ENCODE measurements at regions not wholly inside any gene's neighbourhood (a gene's known extent, or its start where the extent isn't known, plus 50 kb on each side); places are given as distances from the start of the nearest gene placed in this dataset.
"Not testable (repeated sequence)": the region's sequence is repeated elsewhere in the genome, so short reads cannot be mapped to it uniquely, and the experiment has no call there.

DNA sequence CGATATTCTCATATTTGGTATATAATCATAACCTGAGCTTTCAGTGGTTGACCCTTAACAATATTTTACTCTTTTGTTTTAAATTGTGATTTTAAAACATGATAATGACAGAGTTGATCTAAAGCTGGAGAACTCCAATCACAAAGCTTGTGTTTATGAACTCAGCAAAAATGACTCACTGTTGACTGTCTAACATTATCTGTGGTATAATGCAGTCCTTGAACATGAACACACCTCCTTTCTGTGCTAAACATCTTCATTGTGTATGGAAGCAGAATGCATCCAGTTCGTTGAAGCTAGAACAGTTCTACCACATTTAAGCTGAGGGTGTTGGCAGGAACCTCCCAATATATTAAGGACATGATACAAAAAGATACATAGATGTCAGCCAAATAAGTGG is 1030.2 kb upstream of the SEMA6A start:
- DNase-seq = no peak
- Histone ChIP-seq H3K27ac (no peak overlapping the region), H3K4me1 (no peaks in the 10 kb centered on the region), H3K9me3 (no peaks in the 10 kb centered on the region), H3K4me3 (no peak overlapping the region), H3K27me3 (no peaks in the 10 kb centered on the region), H3K36me3 (no peaks in the 10 kb centered on the region)
- TF ChIP-seq, protein P1, sequence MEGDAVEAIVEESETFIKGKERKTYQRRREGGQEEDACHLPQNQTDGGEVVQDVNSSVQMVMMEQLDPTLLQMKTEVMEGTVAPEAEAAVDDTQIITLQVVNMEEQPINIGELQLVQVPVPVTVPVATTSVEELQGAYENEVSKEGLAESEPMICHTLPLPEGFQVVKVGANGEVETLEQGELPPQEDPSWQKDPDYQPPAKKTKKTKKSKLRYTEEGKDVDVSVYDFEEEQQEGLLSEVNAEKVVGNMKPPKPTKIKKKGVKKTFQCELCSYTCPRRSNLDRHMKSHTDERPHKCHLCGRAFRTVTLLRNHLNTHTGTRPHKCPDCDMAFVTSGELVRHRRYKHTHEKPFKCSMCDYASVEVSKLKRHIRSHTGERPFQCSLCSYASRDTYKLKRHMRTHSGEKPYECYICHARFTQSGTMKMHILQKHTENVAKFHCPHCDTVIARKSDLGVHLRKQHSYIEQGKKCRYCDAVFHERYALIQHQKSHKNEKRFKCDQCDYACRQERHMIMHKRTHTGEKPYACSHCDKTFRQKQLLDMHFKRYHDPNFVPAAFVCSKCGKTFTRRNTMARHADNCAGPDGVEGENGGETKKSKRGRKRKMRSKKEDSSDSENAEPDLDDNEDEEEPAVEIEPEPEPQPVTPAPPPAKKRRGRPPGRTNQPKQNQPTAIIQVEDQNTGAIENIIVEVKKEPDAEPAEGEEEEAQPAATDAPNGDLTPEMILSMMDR (IDR thresholded peaks at IDR 0.05) = no peak
- no peak for TF ChIP-seq POLR2A (IDR thresholded peaks at IDR 0.05)

DNA sequence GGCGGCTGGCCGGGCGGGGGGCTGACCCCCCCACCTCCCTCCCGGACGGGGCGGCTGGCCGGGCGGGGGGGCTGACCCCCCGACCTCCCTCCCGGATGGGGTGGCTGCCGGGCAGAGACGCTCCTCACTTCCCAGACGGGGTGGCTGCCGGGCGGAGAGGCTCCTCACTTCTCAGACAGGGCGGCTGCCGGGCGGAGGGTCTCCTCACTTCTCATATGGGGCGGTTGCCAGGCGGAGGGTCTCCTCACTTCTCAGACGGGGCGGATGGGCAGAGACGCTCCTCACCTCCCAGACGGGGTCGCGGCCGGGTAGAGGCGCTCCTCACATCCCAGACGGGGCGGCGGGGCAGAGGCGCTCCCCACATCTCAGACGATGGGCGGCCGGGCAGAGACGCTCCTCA is 1025.2 kb upstream of the SEMA6A start:
- H3K27me3 ChIP-seq, H3K4me1 ChIP-seq, H3K27ac ChIP-seq, H3K4me3 ChIP-seq, H3K36me3 ChIP-seq, H3K9me3 ChIP-seq, DNase-seq: not testable (repeated sequence)

DNA sequence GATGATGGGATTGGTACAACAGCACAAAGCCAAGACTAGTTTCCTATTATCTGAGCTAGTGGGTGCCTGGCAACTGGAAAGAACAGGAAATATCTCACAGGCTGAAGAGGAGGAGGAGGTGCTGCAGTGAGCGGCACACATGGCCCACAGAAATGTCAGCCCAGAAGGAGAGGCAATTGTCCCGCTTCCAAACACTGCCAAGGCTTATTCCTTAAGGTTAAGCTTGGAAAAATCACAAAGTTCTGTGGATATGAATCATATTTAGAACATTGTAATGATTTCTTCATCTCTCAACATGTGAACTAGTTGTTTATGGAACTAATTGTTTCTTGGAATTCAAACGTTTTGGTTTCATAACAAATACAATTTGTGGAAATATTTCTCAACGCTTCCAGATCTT is 1019.5 kb upstream of the SEMA6A start:
- Histone ChIP-seq H3K27ac (no peak overlapping the region), H3K9me3 (no peaks in the 10 kb centered on the region), H3K4me1 (no peaks in the 10 kb centered on the region), H3K4me3 (no peak overlapping the region), H3K27me3 (no peaks in the 10 kb centered on the region), H3K36me3 (no peaks in the 10 kb centered on the region)
- peak in 1 of 3 donors; percentile 45 for DNase-seq
- TF ChIP-seq POLR2A (IDR thresholded peaks at IDR 0.05) = no peak
- TF ChIP-seq, protein P1 (IDR thresholded peaks at IDR 0.05) = no peak

DNA sequence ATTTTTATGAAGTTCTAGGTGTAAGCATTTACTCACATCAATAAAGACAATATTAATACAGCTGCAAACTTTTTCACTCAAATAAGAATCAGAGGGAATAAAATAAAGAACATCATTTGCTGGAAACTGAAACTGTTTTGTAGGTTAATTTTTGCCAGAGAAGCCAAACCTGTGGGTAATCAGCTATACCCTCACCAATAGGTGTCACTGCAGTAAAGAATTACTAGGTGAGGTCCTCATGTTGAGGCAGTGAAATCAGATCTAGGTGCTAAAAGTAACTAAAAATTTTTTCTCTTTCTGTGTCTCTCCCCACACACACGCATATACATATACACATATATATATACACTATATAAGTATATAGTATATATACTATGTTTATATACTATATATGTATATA is 1016.3 kb upstream of the SEMA6A start:
- no peak for DNase-seq
- Histone ChIP-seq H3K27ac (no peak overlapping the region), H3K9me3 (no peaks in the 10 kb centered on the region), H3K27me3 (no peaks in the 10 kb centered on the region), H3K4me3 (no peak overlapping the region), H3K4me1 (no peaks in the 10 kb centered on the region), H3K36me3 (no peaks in the 10 kb centered on the region)
- TF ChIP-seq, protein P1 (IDR thresholded peaks at IDR 0.05) = peak in 2 of 6 experiments; percentile 9 to 12
- no peak for TF ChIP-seq POLR2A (IDR thresholded peaks at IDR 0.05)

DNA sequence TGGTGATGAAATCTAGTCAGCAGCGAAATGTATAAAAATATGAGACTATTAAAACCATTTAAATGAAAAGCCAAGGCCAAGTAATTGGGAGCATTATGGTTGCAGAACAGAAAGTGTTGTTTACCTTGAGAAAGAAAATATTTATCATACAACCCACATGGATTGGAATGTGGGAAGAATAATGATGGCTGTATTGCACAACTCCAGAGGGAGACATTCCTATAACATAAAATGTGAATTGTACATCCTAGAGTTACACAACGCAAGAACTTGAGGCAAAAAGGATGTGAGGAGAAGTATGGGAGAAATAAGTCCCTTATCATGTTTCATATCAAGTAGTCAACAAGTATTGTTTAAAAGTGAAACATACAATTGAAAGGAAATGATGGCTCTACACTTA is 1014.0 kb upstream of the SEMA6A start:
- Histone ChIP-seq H3K27ac (no peak overlapping the region), H3K4me1 (no peaks in the 10 kb centered on the region), H3K9me3 (no peaks in the 10 kb centered on the region), H3K4me3 (no peak overlapping the region), H3K36me3 (no peaks in the 10 kb centered on the region), H3K27me3 (no peaks in the 10 kb centered on the region)
- TF ChIP-seq, protein P1 (IDR thresholded peaks at IDR 0.05) = no peak
- TF ChIP-seq POLR2A (IDR thresholded peaks at IDR 0.05) = no peak
- DNase-seq = no peak

DNA sequence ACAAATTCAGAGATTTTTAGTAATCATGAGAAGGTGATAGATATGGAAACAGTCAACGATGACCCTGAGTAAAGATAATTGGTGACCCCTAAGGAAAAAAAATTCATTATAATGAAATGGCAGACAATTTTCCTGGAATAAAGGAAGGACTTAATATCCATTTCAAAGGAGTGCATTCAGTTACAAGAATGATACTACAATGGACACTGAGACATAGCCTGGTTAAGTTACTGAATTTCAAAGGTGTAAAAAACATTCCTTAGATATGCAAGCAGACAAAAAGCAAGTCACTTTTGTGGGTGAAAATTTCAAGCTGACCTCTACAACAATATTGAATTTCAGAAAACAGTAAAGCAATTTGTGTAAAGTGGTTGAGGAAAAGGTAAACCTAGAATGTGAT is 1012.5 kb upstream of the SEMA6A start:
- no peaks in the 10 kb centered on the region for H3K4me1 ChIP-seq
- no peak overlapping the region for H3K27ac ChIP-seq
- no peaks in the 10 kb centered on the region for H3K27me3 ChIP-seq
- TF ChIP-seq, protein P1 (IDR thresholded peaks at IDR 0.05) = no peak
- TF ChIP-seq POLR2A (IDR thresholded peaks at IDR 0.05) = no peak
- no peaks in the 10 kb centered on the region for H3K9me3 ChIP-seq
- H3K36me3 ChIP-seq = no peaks in the 10 kb centered on the region
- H3K4me3 ChIP-seq = no peak overlapping the region
- DNase-seq = no peak

Data from Peyer's patch (tissue), 4 donors.